ENCODE measurements at regions not wholly inside any gene's neighbourhood (a gene's known extent, or its start where the extent isn't known, plus 50 kb on each side); places are given as distances from the start of the nearest gene placed in this dataset.
"Not testable (repeated sequence)": the region's sequence is repeated elsewhere in the genome, so short reads cannot be mapped to it uniquely, and the experiment has no call there.

GRCh38 chr22:11059129-11059528 lies 4468.9 kb upstream of the OR11H1 start:
- H2BK15ac ChIP-seq (ENCODE audit: low read length); H3K23me2 ChIP-seq (ENCODE audit: low read depth, low read length); H3K79me2 ChIP-seq (ENCODE audit: control insufficient read depth in 1 of 2, insufficient read depth in 2 of 2, low read length in 2 of 2); POLR2A ChIA-PET (ENCODE audit: partially characterized antibody); H3K4me3 ChIP-seq (ENCODE audit: extremely low read depth in 1 of 4, insufficient read depth in 2 of 4, low read depth in 3 of 4, low read length in 4 of 4); CTCF ChIA-PET (ENCODE audit: partially characterized antibody); H3K56ac ChIP-seq (replicated peaks; ENCODE audit: insufficient read length, low read depth, low read length); H4K91ac ChIP-seq (replicated peaks; ENCODE audit: insufficient read length, low read length); H3K9ac ChIP-seq (replicated peaks in 1 of 4; ENCODE audit: extremely low read depth in 1 of 4, low read depth in 3 of 4, low read length in 3 of 4); H2AFZ ChIP-seq (ENCODE audit: low read length); H4K5ac ChIP-seq (ENCODE audit: insufficient read length, low read depth, low read length); H3K23ac ChIP-seq (ENCODE audit: insufficient read length); H3K27ac ChIP-seq (ENCODE audit: low read depth, low read length); H2BK5ac ChIP-seq (ENCODE audit: low read depth, low read length); H2BK20ac ChIP-seq (ENCODE audit: low read length); H3K79me1 ChIP-seq (ENCODE audit: low read depth, low read length); H3K4ac ChIP-seq (replicated peaks; ENCODE audit: insufficient read length, low read depth, low read length); H4K20me1 ChIP-seq (replicated peaks in 1 of 2; ENCODE audit: control insufficient read depth in 1 of 2, insufficient read depth in 2 of 2, low read length in 2 of 2); H2BK12ac ChIP-seq (ENCODE audit: low read depth, low read length); H3K18ac ChIP-seq (ENCODE audit: extremely low read depth, low read length); H3K4me1 ChIP-seq (replicated peaks in 1 of 4; ENCODE audit: control insufficient read depth in 3 of 4, insufficient read depth in 4 of 4, low read length in 3 of 4); H2AK5ac ChIP-seq (ENCODE audit: low read depth, low read length); H3K14ac ChIP-seq (ENCODE audit: insufficient read length); H3K4me2 ChIP-seq (ENCODE audit: insufficient read depth in 1 of 2, low read depth in 2 of 2, low read length in 2 of 2); H3K27me3 ChIP-seq (replicated peaks in 1 of 4; ENCODE audit: control insufficient read depth in 3 of 4, extremely low read depth in 1 of 4, insufficient read depth in 3 of 4, low read length in 3 of 4); H4K8ac ChIP-seq (ENCODE audit: extremely low read depth, insufficient read depth, low read length); H3K36me3 ChIP-seq (ENCODE audit: control insufficient read depth in 2 of 4, insufficient read depth in 4 of 4, low read length in 3 of 4); H2BK120ac ChIP-seq (replicated peaks; ENCODE audit: low read depth, low read length); DNase-seq (ENCODE audit: low read depth in 1 of 2, low spot score in 2 of 2); FAIRE-seq: not testable (repeated sequence)
- peaks cover 54 to 69% of the 10 kb centered on the region in 2 experiments for H3K9me3 ChIP-seq (ENCODE audit: insufficient read depth in 2 of 2, low read depth in 1 of 2, low read length in 1 of 2)
- WGBS, 2 experiments (ENCODE audit: extremely low coverage in 1 of 2, insufficient coverage in 1 of 2, insufficient read length in 1 of 2, insufficient replicate concordance in 2 of 2, low coverage in 1 of 2, low lambda C conversion rate in 2 of 2, missing lambda C conversion rate in 1 of 2): 82% methylated on average over 3 of the region's 3 CpGs; no CpG with 5 or more reads in 1 of the 2 experiments

- H2AFZ ChIP-seq (ENCODE audit: low read length); H2BK12ac ChIP-seq (ENCODE audit: low read depth, low read length); H4K8ac ChIP-seq (ENCODE audit: extremely low read depth, insufficient read depth, low read length); H4K5ac ChIP-seq (ENCODE audit: insufficient read length, low read depth, low read length); DNase-seq (ENCODE audit: low read depth in 1 of 2, low spot score in 2 of 2); H3K56ac ChIP-seq (replicated peaks; ENCODE audit: insufficient read length, low read depth, low read length); H3K23me2 ChIP-seq (ENCODE audit: low read depth, low read length); H4K20me1 ChIP-seq (replicated peaks in 1 of 2; ENCODE audit: control insufficient read depth in 1 of 2, insufficient read depth in 2 of 2, low read length in 2 of 2); H3K27ac ChIP-seq (ENCODE audit: low read depth, low read length); FAIRE-seq; H3K4me1 ChIP-seq (replicated peaks in 1 of 4; ENCODE audit: control insufficient read depth in 3 of 4, insufficient read depth in 4 of 4, low read length in 3 of 4); H2BK5ac ChIP-seq (ENCODE audit: low read depth, low read length); H3K4me2 ChIP-seq (ENCODE audit: insufficient read depth in 1 of 2, low read depth in 2 of 2, low read length in 2 of 2); H3K79me1 ChIP-seq (ENCODE audit: low read depth, low read length); H2BK20ac ChIP-seq (ENCODE audit: low read length); H2AK5ac ChIP-seq (ENCODE audit: low read depth, low read length); H3K4ac ChIP-seq (replicated peaks; ENCODE audit: insufficient read length, low read depth, low read length); H3K36me3 ChIP-seq (ENCODE audit: control insufficient read depth in 2 of 4, insufficient read depth in 4 of 4, low read length in 3 of 4); H3K14ac ChIP-seq (ENCODE audit: insufficient read length); H4K91ac ChIP-seq (replicated peaks; ENCODE audit: insufficient read length, low read length); H3K9ac ChIP-seq (replicated peaks in 1 of 4; ENCODE audit: extremely low read depth in 1 of 4, low read depth in 3 of 4, low read length in 3 of 4); H3K79me2 ChIP-seq (ENCODE audit: control insufficient read depth in 1 of 2, insufficient read depth in 2 of 2, low read length in 2 of 2); H3K23ac ChIP-seq (ENCODE audit: insufficient read length); CTCF ChIA-PET (ENCODE audit: partially characterized antibody); H3K4me3 ChIP-seq (ENCODE audit: extremely low read depth in 1 of 4, insufficient read depth in 2 of 4, low read depth in 3 of 4, low read length in 4 of 4); H2BK120ac ChIP-seq (replicated peaks; ENCODE audit: low read depth, low read length); POLR2A ChIA-PET (ENCODE audit: partially characterized antibody); H3K18ac ChIP-seq (ENCODE audit: extremely low read depth, low read length); H3K27me3 ChIP-seq (replicated peaks in 1 of 4; ENCODE audit: control insufficient read depth in 3 of 4, extremely low read depth in 1 of 4, insufficient read depth in 3 of 4, low read length in 3 of 4); H2BK15ac ChIP-seq (ENCODE audit: low read length): not testable (repeated sequence)
- WGBS, 2 experiments (ENCODE audit: extremely low coverage in 1 of 2, insufficient coverage in 1 of 2, insufficient read length in 1 of 2, insufficient replicate concordance in 2 of 2, low coverage in 1 of 2, low lambda C conversion rate in 2 of 2, missing lambda C conversion rate in 1 of 2): 79% methylated on average over 2 of the region's 2 CpGs; no CpG with 5 or more reads in 1 of the 2 experiments
- H3K9me3 ChIP-seq (ENCODE audit: insufficient read depth in 2 of 2, low read depth in 1 of 2, low read length in 1 of 2): peaks cover 40 to 67% of the 10 kb centered on the region in 2 experiments
These were observed 4467.2 kb upstream of the OR11H1 start for GRCh38 chr22:11060797-11061196.
